WTC11 (cell line): ENCODE measurements at regions not wholly inside any gene's neighbourhood (a gene's known extent, or its start where the extent isn't known, plus 50 kb on each side); places are given as distances from the start of the nearest gene placed in this dataset.

Experiments
- ATAC-seq: fragments of 200-7000 bp; cut with Tn5 transposase; 2 replicates; pipeline ENCODE4 v1.10.0; 2021; ENCODE audit warnings: mild to moderate bottlenecking, moderate library complexity
- CTCF ChIA-PET: fragments of 300-600 bp; sonication (Branson Sonifier 250); formaldehyde crosslinking; loops from one replicate; lab custom pipeline; 2021; ENCODE audit warnings: antibody characterized with exemption; lab: Charles Lee
- POLR2A ChIA-PET: fragments of 350-600 bp; sonication (Branson Sonifier 250); formaldehyde crosslinking; loops from one replicate; lab custom pipeline; 2021; ENCODE audit warnings: antibody characterized with exemption; lab: Charles Lee
- DNase-seq: peaks from one replicate; pipeline ENCODE4 v3.0.0; 2021; ENCODE audit warnings: low spot score
- H3K27ac Mint-ChIP-seq: 2 replicates; pipeline ENCODE4 v1.8.0; 2021; ENCODE audit warnings: mixed read lengths
- H3K27me3 Mint-ChIP-seq: 2 replicates; pipeline ENCODE4 v1.8.0; 2021; ENCODE audit warnings: low read depth, mild to moderate bottlenecking, moderate library complexity, mixed read lengths
- H3K36me3 Mint-ChIP-seq: 2 replicates; pipeline ENCODE4 v1.8.0; 2021; ENCODE audit warnings: mixed read lengths
- H3K4me1 Mint-ChIP-seq: 2 replicates; pipeline ENCODE4 v1.8.0; 2022; ENCODE audit warnings: mixed read lengths
- H3K4me3 Mint-ChIP-seq: 2 replicates; pipeline ENCODE4 v1.8.0; 2021; ENCODE audit warnings: mild to moderate bottlenecking, moderate library complexity, mixed read lengths
- H3K9me3 Mint-ChIP-seq: 2 replicates; pipeline ENCODE4 v1.8.0; 2021; ENCODE audit warnings: mixed read lengths
- ATF3 ChIP-seq: sonication (generic); formaldehyde crosslinking; conservative IDR thresholded peaks from 2 replicates; pipeline ENCODE4 v1.8.1; 2022; ENCODE audit warnings: mild to moderate bottlenecking, missing genetic modification reagents
- ERG ChIP-seq: fragments of 250-450 bp; sonication (Bioruptor Pico); IDR thresholded peaks from 2 replicates; pipeline ENCODE4 v1.8.0; 2021; ENCODE audit warnings: mild to moderate bottlenecking
- GTF2I ChIP-seq: fragments of 250-450 bp; sonication (Bioruptor Pico); conservative IDR thresholded peaks from 2 replicates; pipeline ENCODE4 v1.4.0; 2021; ENCODE audit warnings: mild to moderate bottlenecking
- HMGA2 ChIP-seq: fragments of 250-450 bp; sonication (Bioruptor Pico); IDR thresholded peaks from 2 replicates; pipeline ENCODE4 v1.4.0; 2021; ENCODE audit warnings: mild to moderate bottlenecking, moderate library complexity
- NFATC4 ChIP-seq: fragments of 250-450 bp; sonication (Bioruptor Pico); IDR thresholded peaks from 2 replicates; pipeline ENCODE4 v1.9.0; 2021; ENCODE audit warnings: mild to moderate bottlenecking
- RELA ChIP-seq: sonication (generic); formaldehyde crosslinking; IDR thresholded peaks from 2 replicates; pipeline ENCODE4 v1.8.1; 2022; ENCODE audit warnings: missing genetic modification reagents, mild to moderate bottlenecking, borderline replicate concordance
- RORB ChIP-seq: fragments of 250-450 bp; sonication (Bioruptor Pico); IDR thresholded peaks from 2 replicates; pipeline ENCODE4 v1.9.0; 2021; ENCODE audit warnings: mild to moderate bottlenecking
- SOX15 ChIP-seq: fragments of 250-450 bp; sonication (Bioruptor Pico); IDR thresholded peaks from 2 replicates; pipeline ENCODE4 v1.9.0; 2021; ENCODE audit warnings: mild to moderate bottlenecking
- SP1 ChIP-seq: sonication (generic); formaldehyde crosslinking; conservative IDR thresholded peaks from 2 replicates; pipeline ENCODE4 v1.8.1; 2022; ENCODE audit warnings: missing genetic modification reagents
- TEAD1 ChIP-seq: sonication (generic); formaldehyde crosslinking; IDR thresholded peaks from 2 replicates; pipeline ENCODE4 v1.8.0; 2022; ENCODE audit warnings: mild to moderate bottlenecking, missing genetic modification reagents
- TP53 ChIP-seq: sonication (generic); formaldehyde crosslinking; IDR thresholded peaks from 2 replicates; pipeline ENCODE4 v1.8.1; 2023; ENCODE audit warnings: mild to moderate bottlenecking, missing genetic modification reagents
- ZBTB21 ChIP-seq: sonication (generic); formaldehyde crosslinking; IDR thresholded peaks from 2 replicates; pipeline ENCODE4 v1.8.1; 2023; ENCODE audit warnings: mild to moderate bottlenecking, missing genetic modification reagents, borderline replicate concordance
- ZBTB43 ChIP-seq: sonication (generic); formaldehyde crosslinking; IDR thresholded peaks from 2 replicates; pipeline ENCODE4 v1.8.1; 2023; ENCODE audit warnings: mild to moderate bottlenecking, missing genetic modification reagents
- ZNF263 ChIP-seq: sonication (generic); formaldehyde crosslinking; IDR thresholded peaks from 2 replicates; pipeline ENCODE4 v1.8.1; 2022; ENCODE audit warnings: low read depth, mild to moderate bottlenecking, moderate library complexity, missing genetic modification reagents
- ZNF512 ChIP-seq: sonication (generic); formaldehyde crosslinking; IDR thresholded peaks from 2 replicates; pipeline ENCODE4 v1.8.1; 2022; ENCODE audit warnings: missing genetic modification reagents, borderline replicate concordance
- TF ChIP-seq, protein P1 (sequence below): sonication (generic); formaldehyde crosslinking; IDR thresholded peaks from 2 replicates; pipeline ENCODE4 v1.8.0; 2022; ENCODE audit warnings: mild to moderate bottlenecking, missing genetic modification reagents
- TF ChIP-seq, protein P2 (sequence below): sonication (generic); formaldehyde crosslinking; IDR thresholded peaks from 2 replicates; pipeline ENCODE4 v1.8.1; 2023; ENCODE audit warnings: mild to moderate bottlenecking, missing genetic modification reagents, borderline replicate concordance
- TF ChIP-seq, protein P3 (sequence below): fragments of 250-450 bp; sonication (Bioruptor Pico); conservative IDR thresholded peaks from 2 replicates; pipeline ENCODE4 v1.9.0; 2021; ENCODE audit warnings: mild to moderate bottlenecking
- TF ChIP-seq, protein P4 (sequence below): sonication (generic); formaldehyde crosslinking; IDR thresholded peaks from 2 replicates; pipeline ENCODE4 v1.8.0; 2022; ENCODE audit warnings: mild to moderate bottlenecking, missing genetic modification reagents
- TF ChIP-seq, protein P5 (sequence below): sonication (generic); formaldehyde crosslinking; IDR thresholded peaks from 2 replicates; pipeline ENCODE4 v1.8.0; 2023; ENCODE audit warnings: missing genetic modification reagents
- TF ChIP-seq, protein P6 (sequence below): sonication (generic); formaldehyde crosslinking; IDR thresholded peaks from 2 replicates; pipeline ENCODE4 v1.8.0; 2023; ENCODE audit warnings: mild to moderate bottlenecking, missing genetic modification reagents

DNA sequence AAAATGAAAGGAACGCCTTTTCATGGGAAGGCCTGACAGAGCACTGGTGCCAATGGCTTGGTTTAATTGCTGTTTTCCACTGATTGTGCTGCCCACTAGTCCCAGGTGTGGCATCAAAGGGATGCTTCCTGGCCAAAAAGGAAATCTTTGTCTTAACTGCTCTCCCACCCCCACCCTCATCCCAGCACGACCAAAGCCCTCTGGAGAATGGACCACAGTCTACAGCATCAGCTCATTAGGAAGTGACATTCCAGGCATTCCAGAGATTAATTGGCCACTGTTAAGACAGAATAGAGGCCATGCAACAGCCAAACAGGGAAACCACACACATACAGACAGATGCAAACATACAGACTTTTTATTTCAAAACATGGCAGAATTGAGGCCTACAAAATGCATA is 143.2 kb downstream of the LHFPL1 start:
- H3K4me1 Mint-ChIP-seq, result peaks cover 50% of the 10 kb centered on the region
- CTCF ChIA-PET, result interaction anchor here (0.6 to 1.0 kb wide), 2 partner anchors 24 to 1150 kb away, joined by 3 to 4 read pairs; no protein-coding TSS in a partner anchor
- peak overlapping the region; percentile 98 for H3K27ac Mint-ChIP-seq
- H3K36me3 Mint-ChIP-seq, result peaks cover 20% of the 10 kb centered on the region
- peak; percentile 24 for DNase-seq
- POLR2A ChIA-PET, result no interaction called here
- peak; percentile 99 for ATAC-seq
- peaks cover 14% of the 10 kb centered on the region; the same call in 1 of the 2 replicates for H3K9me3 Mint-ChIP-seq
- peaks cover 4% of the 10 kb centered on the region; the same call in 1 of the 2 replicates for H3K27me3 Mint-ChIP-seq
- no peak overlapping the region for H3K4me3 Mint-ChIP-seq
- TF ChIP-seq RELA (CRISPR knock-in tag) (no peak), TP53 (CRISPR knock-in tag) (no peak), ZNF512 (CRISPR knock-in tag) (no peak), HMGA2 (CRISPR knock-in tag) (no peak), ZBTB43 (CRISPR knock-in tag) (no peak), GTF2I (no peak), SOX15 (CRISPR knock-in tag) (no peak), ERG (CRISPR knock-in tag) (no peak), ATF3 (no peak), RORB (CRISPR knock-in tag) (no peak), NFATC4 (CRISPR knock-in tag) (no peak), SP1 (CRISPR knock-in tag) (0 out of 2 replicates have a peak, but pooled peaks have one; percentile 36), TEAD1 (CRISPR knock-in tag) (peak; percentile 98), ZNF263 (CRISPR knock-in tag) (no peak), ZBTB21 (CRISPR knock-in tag) (no peak)
- TF ChIP-seq, protein P1, sequence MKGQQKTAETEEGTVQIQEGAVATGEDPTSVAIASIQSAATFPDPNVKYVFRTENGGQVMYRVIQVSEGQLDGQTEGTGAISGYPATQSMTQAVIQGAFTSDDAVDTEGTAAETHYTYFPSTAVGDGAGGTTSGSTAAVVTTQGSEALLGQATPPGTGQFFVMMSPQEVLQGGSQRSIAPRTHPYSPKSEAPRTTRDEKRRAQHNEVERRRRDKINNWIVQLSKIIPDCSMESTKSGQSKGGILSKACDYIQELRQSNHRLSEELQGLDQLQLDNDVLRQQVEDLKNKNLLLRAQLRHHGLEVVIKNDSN, result no peak
- TF ChIP-seq, protein P2, sequence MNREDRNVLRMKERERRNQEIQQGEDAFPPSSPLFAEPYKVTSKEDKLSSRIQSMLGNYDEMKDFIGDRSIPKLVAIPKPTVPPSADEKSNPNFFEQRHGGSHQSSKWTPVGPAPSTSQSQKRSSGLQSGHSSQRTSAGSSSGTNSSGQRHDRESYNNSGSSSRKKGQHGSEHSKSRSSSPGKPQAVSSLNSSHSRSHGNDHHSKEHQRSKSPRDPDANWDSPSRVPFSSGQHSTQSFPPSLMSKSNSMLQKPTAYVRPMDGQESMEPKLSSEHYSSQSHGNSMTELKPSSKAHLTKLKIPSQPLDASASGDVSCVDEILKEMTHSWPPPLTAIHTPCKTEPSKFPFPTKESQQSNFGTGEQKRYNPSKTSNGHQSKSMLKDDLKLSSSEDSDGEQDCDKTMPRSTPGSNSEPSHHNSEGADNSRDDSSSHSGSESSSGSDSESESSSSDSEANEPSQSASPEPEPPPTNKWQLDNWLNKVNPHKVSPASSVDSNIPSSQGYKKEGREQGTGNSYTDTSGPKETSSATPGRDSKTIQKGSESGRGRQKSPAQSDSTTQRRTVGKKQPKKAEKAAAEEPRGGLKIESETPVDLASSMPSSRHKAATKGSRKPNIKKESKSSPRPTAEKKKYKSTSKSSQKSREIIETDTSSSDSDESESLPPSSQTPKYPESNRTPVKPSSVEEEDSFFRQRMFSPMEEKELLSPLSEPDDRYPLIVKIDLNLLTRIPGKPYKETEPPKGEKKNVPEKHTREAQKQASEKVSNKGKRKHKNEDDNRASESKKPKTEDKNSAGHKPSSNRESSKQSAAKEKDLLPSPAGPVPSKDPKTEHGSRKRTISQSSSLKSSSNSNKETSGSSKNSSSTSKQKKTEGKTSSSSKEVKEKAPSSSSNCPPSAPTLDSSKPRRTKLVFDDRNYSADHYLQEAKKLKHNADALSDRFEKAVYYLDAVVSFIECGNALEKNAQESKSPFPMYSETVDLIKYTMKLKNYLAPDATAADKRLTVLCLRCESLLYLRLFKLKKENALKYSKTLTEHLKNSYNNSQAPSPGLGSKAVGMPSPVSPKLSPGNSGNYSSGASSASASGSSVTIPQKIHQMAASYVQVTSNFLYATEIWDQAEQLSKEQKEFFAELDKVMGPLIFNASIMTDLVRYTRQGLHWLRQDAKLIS (CRISPR knock-in tag), result no peak
- TF ChIP-seq, protein P3, sequence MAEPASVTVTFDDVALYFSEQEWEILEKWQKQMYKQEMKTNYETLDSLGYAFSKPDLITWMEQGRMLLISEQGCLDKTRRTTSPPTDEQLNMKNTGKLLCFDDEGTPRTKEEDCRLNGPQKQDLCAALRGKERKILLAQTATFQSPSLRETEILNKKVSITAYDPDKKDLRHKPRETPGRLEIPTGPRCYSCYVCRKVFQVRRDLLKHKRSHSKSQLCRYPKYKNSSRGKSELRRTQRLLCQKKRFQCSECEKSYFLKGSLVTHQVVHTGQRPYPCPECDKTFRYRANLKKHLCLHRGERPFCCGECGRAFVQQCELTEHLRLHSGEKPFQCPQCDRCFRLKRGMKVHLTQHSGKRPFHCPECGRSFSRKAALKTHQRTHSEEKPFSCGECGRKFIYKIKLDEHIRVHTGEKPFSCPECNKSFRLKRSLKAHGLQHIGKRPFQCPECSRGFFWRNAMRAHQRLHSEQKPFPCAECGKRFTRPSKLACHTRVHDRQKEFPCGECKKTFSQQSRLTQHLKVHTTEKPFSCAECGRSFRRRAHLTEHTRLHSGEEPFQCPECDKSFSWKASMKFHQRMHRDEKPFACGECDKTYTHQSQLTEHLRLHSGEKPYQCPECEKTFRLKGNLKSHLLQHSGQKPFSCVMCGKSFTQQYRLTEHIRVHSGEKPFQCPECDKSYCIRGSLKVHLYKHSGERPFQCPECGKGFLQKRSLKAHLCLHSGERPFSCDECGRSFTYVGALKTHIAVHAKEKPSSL (CRISPR knock-in tag), result no peak
- TF ChIP-seq, protein P4, sequence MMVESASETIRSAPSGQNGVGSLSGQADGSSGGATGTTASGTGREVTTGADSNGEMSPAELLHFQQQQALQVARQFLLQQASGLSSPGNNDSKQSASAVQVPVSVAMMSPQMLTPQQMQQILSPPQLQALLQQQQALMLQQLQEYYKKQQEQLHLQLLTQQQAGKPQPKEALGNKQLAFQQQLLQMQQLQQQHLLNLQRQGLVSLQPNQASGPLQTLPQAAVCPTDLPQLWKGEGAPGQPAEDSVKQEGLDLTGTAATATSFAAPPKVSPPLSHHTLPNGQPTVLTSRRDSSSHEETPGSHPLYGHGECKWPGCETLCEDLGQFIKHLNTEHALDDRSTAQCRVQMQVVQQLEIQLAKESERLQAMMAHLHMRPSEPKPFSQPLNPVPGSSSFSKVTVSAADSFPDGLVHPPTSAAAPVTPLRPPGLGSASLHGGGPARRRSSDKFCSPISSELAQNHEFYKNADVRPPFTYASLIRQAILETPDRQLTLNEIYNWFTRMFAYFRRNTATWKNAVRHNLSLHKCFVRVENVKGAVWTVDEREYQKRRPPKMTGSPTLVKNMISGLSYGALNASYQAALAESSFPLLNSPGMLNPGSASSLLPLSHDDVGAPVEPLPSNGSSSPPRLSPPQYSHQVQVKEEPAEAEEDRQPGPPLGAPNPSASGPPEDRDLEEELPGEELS (CRISPR knock-in tag), result no peak
- TF ChIP-seq, protein P5, sequence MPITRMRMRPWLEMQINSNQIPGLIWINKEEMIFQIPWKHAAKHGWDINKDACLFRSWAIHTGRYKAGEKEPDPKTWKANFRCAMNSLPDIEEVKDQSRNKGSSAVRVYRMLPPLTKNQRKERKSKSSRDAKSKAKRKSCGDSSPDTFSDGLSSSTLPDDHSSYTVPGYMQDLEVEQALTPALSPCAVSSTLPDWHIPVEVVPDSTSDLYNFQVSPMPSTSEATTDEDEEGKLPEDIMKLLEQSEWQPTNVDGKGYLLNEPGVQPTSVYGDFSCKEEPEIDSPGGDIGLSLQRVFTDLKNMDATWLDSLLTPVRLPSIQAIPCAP (CRISPR knock-in tag), result no peak
- TF ChIP-seq, protein P6, sequence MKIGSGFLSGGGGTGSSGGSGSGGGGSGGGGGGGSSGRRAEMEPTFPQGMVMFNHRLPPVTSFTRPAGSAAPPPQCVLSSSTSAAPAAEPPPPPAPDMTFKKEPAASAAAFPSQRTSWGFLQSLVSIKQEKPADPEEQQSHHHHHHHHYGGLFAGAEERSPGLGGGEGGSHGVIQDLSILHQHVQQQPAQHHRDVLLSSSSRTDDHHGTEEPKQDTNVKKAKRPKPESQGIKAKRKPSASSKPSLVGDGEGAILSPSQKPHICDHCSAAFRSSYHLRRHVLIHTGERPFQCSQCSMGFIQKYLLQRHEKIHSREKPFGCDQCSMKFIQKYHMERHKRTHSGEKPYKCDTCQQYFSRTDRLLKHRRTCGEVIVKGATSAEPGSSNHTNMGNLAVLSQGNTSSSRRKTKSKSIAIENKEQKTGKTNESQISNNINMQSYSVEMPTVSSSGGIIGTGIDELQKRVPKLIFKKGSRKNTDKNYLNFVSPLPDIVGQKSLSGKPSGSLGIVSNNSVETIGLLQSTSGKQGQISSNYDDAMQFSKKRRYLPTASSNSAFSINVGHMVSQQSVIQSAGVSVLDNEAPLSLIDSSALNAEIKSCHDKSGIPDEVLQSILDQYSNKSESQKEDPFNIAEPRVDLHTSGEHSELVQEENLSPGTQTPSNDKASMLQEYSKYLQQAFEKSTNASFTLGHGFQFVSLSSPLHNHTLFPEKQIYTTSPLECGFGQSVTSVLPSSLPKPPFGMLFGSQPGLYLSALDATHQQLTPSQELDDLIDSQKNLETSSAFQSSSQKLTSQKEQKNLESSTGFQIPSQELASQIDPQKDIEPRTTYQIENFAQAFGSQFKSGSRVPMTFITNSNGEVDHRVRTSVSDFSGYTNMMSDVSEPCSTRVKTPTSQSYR (CRISPR knock-in tag), result no peak
